Activated CD4-positive, alpha-beta T cell treated with anti-CD3 and anti-CD28 coated beads, Interleukin-2, Interleukin-4, amounts not matched to agents 100 ng/mL and 50 ng/mL, durations not matched to agents 16 hours and 8 hours (primary cell): ENCODE measurements at regions not wholly inside any gene's neighbourhood (a gene's known extent, or its start where the extent isn't known, plus 50 kb on each side); places are given as distances from the start of the nearest gene placed in this dataset.
"Not testable (repeated sequence)": the region's sequence is repeated elsewhere in the genome, so short reads cannot be mapped to it uniquely, and the experiment has no call there.

Experiments
- DNase-seq: peaks from one replicate; pipeline ENCODE4 v3.0.0-alpha.2; 2020; ENCODE audit warnings: low spot score

- DNase-seq = no peak
These were observed 762.5 kb downstream of the PCDH7 start for GRCh38 chr4:31482691-31483090.

- DNase-seq = not testable (repeated sequence)
These were observed 779.0 kb downstream of the PCDH7 start for GRCh38 chr4:31499216-31499615.

GRCh38 chr4:31516520-31516919, 796.4 kb downstream of the PCDH7 start:
- DNase-seq = no peak

DNA sequence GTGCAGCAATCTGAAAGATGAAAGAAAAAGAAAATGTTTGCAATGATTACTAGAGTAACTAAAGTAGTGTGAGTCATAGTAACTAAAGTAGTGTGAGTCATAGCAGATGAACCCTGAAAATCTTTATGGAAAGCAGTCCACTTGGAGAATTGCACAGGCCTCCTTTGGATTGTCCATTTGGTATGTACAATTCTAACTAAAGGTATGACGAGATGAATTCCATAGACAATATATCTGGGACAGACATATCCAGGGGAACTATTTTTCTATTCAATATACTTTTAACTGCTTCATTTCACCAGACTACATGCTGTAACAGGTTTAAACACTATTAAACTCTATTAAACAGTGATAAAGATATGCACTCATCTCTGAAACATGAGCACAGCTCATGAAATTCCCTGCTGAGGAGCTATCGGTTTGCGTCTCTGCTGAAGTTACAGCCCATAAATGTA, 798.7 kb downstream of the PCDH7 start:
- no peak for DNase-seq

- DNase-seq = no peak
These were observed 810.4 kb downstream of the PCDH7 start for GRCh38 chr4:31530555-31530954.

DNA sequence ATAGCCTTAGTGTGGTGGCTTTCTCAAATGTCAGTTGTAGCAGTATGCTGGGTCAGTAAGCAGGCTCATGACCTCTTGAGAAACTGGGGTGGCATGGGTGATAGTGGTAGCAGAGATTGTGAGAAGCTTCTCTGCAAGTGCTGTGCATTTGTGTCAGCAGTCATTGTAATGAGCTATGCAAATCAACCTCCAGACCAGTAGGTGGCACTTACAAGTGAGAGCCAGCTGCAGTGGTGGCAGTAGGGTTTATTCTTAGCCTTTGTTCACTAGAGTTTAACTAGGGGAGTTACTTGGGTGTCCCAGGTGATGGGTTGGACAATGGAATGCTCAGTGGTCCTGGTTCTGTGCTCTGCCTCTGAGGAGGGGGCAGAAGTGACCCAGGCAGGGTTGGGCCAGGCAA, 818.7 kb downstream of the PCDH7 start:
- no peak for DNase-seq

DNA sequence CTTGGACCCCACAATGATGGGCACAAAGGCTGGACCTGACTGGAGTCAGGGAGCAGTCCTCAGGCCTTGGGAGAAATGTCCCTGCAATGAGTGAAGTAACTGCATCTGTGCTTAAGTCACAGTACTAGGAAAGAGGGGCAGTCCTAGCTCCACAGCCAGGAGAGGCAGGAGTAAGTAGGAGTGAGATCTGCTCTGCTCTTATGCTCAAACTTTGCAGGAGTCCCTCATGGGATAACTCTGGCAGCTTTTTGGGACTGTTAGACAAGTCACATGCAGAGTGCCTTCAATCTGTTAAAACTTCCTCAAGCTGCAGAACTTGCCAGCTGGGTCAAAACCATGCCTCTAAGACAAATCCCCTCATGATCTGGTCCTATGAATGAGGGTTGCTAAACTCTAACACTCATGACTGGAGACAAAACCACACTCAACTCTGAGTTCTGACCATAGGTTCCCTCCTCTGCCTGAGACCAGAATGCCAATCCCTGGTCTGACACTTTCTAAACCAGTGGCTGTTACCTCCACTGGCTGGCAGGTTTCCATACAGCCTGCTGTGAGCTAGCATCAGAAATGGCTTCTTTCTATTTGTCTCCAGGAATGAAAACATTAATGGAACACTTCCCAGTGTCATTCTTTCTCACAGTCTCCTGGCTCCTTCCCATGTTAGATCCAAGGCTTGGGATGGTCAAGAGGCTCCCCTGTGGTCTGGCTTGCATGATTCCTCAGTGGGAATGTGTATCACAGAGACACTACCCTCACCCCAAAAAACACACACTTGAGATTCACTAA, 819.3 kb downstream of the PCDH7 start:
- no peak for DNase-seq

GRCh38 chr4:31545330-31545729, 825.2 kb downstream of the PCDH7 start:
- no peak for DNase-seq

GRCh38 chr4:31545755-31546154, 825.6 kb downstream of the PCDH7 start:
- DNase-seq = no peak

DNA sequence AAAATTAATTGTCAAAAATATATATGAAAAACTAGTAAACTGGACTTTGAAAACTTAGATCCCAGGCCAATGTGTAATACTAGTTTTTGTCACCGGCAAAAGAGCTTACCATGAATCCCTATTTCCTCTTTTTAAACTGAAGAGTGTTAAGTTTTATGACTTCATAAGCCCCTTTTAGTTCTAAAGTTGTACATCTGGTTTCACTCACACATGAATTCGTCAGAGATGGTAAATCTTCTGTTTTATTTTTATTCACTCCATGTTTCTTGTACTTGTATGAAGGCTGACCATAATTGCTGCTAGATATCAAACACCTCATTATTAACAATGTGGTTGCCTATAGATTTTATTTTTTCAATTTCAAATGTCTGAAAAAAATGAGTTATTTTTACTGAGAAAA, 827.9 kb downstream of the PCDH7 start:
- no peak for DNase-seq

- no peak for DNase-seq
These were observed 828.7 kb downstream of the PCDH7 start for GRCh38 chr4:31548823-31549222.

GRCh38 chr4:31549256-31549655, 829.1 kb downstream of the PCDH7 start:
- DNase-seq = no peak

DNA sequence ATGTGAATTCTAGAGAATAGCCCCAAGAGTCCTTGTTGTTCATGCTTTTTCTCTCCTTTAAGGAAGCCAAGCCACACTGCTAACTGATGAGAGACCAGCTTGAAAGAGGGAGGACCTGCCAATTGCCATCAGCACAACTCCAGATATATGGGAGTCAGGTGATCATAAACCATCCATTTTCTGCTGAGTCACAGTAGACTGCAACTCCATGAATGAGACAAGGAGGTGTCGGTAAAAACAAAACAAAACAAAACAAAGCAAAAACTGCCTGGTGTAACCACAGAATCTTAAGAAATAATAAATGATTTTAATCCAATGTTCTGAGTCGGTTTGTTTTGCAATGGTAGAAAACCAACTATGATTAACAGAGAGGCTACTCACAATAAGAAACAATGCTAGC, 837.3 kb downstream of the PCDH7 start:
- DNase-seq = no peak

GRCh38 chr4:31573554-31573953, 853.4 kb downstream of the PCDH7 start:
- DNase-seq = no peak

DNA sequence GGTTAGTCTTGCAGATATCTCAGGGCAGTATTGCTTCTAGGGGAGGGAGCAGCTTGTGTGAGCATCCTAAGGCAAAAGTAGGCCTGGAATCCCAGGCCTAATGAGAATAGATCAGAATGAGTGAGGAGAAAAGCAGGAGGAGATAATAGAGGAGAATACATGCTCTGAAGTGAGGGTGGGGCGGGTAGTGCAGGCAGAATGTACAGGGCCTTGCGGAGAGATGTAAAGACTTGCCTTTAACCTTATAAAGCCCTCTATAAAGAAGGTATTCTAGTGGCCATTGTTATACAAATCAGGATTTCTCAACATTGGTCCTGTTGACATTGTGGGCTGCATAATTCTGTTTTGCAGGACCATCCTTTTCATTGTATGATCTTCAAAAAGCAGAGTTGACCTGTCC, 855.3 kb downstream of the PCDH7 start:
- no peak for DNase-seq

GRCh38 chr4:31580843-31581242, 860.7 kb downstream of the PCDH7 start:
- no peak for DNase-seq

GRCh38 chr4:31585503-31585902, 865.3 kb downstream of the PCDH7 start:
- no peak for DNase-seq

DNA sequence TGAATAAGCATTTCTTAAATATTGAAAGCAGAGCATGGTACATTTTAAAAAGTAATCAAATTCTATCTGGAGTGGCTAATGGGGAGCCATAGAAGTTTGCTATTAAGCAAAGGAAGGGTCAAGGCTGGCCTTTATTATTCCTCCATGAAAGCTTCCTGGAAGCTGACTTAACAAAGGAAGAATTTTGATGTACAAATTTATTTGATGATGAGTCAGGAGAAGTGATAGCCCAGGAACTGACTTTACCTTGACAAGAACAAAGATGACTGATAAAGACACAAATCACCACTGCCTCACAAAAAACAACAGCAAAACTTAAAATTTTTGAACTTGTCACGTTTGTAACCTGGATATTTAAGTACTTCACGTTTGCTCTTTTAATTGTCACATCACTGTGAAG, 872.1 kb downstream of the PCDH7 start:
- DNase-seq = no peak

DNA sequence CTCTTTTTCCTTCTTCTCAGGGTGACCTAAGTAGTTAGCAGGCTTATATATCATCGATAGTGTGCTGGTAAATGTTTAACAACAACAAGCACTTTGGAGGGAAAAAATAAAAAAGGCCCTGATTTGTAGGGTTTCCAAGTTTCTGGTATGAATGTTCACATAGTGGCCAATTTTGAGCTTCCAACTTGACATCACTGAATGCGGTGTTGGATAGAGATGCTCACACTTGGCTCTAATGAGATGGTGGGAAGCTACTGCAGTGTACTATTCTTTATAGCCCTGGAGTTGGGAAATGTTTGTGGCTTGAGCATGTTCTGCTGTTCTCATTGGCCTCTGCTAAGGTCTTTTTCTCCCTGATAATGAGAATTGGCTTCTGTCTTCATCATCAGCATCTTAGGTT, 875.3 kb downstream of the PCDH7 start:
- no peak for DNase-seq

- DNase-seq = no peak
These were observed 878.5 kb downstream of the PCDH7 start for GRCh38 chr4:31598639-31599038.

GRCh38 chr4:31601793-31602192, 881.6 kb downstream of the PCDH7 start:
- no peak for DNase-seq

- DNase-seq = no peak
These were observed 893.9 kb downstream of the PCDH7 start for GRCh38 chr4:31613946-31614623.

DNA sequence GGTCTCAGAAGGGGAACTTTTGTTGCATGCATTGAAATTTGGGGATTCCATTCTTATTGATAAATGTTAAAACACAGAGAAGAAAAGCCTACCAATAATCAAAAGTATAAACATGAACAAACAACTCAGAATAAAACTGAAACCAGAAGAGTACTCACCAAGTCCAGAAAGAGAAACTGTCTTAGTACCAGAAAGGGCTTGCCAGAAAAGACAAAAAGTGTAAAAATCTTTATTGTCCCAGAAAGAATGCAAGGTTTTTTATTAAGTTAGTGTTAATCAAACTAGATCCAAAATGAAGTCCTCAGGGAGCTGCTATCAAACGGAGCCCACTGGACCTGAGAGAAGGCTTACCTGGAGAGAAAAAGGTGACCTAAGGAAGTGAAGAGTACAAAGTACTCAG, 897.5 kb downstream of the PCDH7 start:
- DNase-seq = no peak

GRCh38 chr4:31620476-31620875, 900.3 kb downstream of the PCDH7 start:
- DNase-seq = no peak
